PC-9 (cell line): ENCODE measurements at regions not wholly inside any gene's neighbourhood (a gene's known extent, or its start where the extent isn't known, plus 50 kb on each side); places are given as distances from the start of the nearest gene placed in this dataset.
A peak's percentile ranks its signal among the peaks of the same experiment; 100 is the strongest.

ENCODE experiments used
- BruUV-seq: library from RNA; stranded (reverse); fragments of 400-500 nt; replicated peaks from 2 replicates; lab custom pipeline; 2021; lab: Mats Ljungman, UMichigan
- CTCF ChIA-PET: fragments of 300-600 bp; sonication (Branson Sonifier 250); formaldehyde crosslinking; loops from one replicate; lab custom pipeline; 2022; ENCODE audit warnings: antibody characterized with exemption; lab: Charles Lee
- POLR2A ChIA-PET: fragments of 300-600 bp; sonication (Branson Sonifier 250); formaldehyde crosslinking; loops from one replicate; lab custom pipeline; 2022; ENCODE audit warnings: antibody characterized with exemption; ENCODE audit not compliant: unreplicated experiment; lab: Charles Lee
- DNase-seq, 2 experiments: peaks; one replicate each; pipeline versions ENCODE4 v3.0.0 to v3.0.0-alpha.2; 2015 to 2022; ENCODE audit warnings: mixed read lengths in 1 of 2
- H2AFZ ChIP-seq: fragments of 200-600 bp; sonication (generic); 2 replicates; pipeline ENCODE4 v1.8.1; 2017; ENCODE audit warnings: antibody characterized with exemption
- H3F3A ChIP-seq: fragments of 200-600 bp; sonication (generic); 2 replicates; pipeline ENCODE4 v1.8.1; 2017; ENCODE audit warnings: antibody characterized with exemption, mild to moderate bottlenecking, low read depth; ENCODE audit not compliant: insufficient read depth
- H3K27ac ChIP-seq: fragments of 200-600 bp; sonication (generic); 2 replicates; pipeline ENCODE4 v1.6.1; 2016; ENCODE audit warnings: mixed run types
- H3K27me3 ChIP-seq: fragments of 200-600 bp; sonication (generic); 2 replicates; pipeline ENCODE4 v1.6.1; 2016; ENCODE audit warnings: low read depth, mixed run types; ENCODE audit not compliant: insufficient read depth
- H3K36me3 ChIP-seq: fragments of 200-600 bp; sonication (generic); 2 replicates; pipeline ENCODE4 v1.6.1; 2016; ENCODE audit warnings: low read depth, mixed run types
- H3K4me1 ChIP-seq: fragments of 200-600 bp; sonication (generic); replicated peaks from 2 replicates; pipeline ENCODE4 v1.6.1; 2016; ENCODE audit warnings: mixed run types; ENCODE audit not compliant: insufficient read depth
- H3K4me2 ChIP-seq: fragments of 200-600 bp; sonication (generic); 2 replicates; pipeline ENCODE4 v1.6.1; 2017; ENCODE audit warnings: mixed run types
- H3K4me3 ChIP-seq: fragments of 200-600 bp; sonication (generic); 2 replicates; pipeline ENCODE4 v1.6.1; 2016; ENCODE audit warnings: mixed run types
- H3K79me2 ChIP-seq: fragments of 200-600 bp; sonication (generic); 2 replicates; pipeline ENCODE4 v1.6.1; 2017; ENCODE audit warnings: low read depth, mixed run types
- H3K9me2 ChIP-seq: fragments of 200-600 bp; sonication (generic); 2 replicates; pipeline ENCODE4 v1.8.1; 2017; ENCODE audit warnings: mild to moderate bottlenecking; ENCODE audit not compliant: insufficient read depth
- H3K9me3 ChIP-seq: fragments of 200-600 bp; sonication (generic); 2 replicates; pipeline ENCODE4 v1.8.1; 2016; ENCODE audit warnings: low read depth; ENCODE audit not compliant: insufficient read depth
- H4K20me1 ChIP-seq: fragments of 200-600 bp; sonication (generic); 2 replicates; pipeline ENCODE4 v1.8.1; 2017; ENCODE audit not compliant: insufficient read depth
- CTCF ChIP-seq: fragments of 200-600 bp; sonication (generic); conservative IDR thresholded peaks from 2 replicates; pipeline ENCODE4 v1.6.1; 2017; ENCODE audit warnings: mixed run types, antibody characterized with exemption, mild to moderate bottlenecking, moderate library complexity
- EZH2 ChIP-seq: fragments of 200-600 bp; sonication (generic); IDR thresholded peaks from 2 replicates; pipeline ENCODE4 v1.8.0; 2017; ENCODE audit warnings: antibody characterized with exemption, low read depth
- intact Hi-C: fragments of 100-400 bp; cut with micrococcal nuclease; formaldehyde crosslinking; loops from one replicate; pipeline ENCODE4 v1.10.0; 2022; ENCODE audit not compliant: unreplicated experiment

- Histone ChIP-seq H2AFZ (no peak overlapping the region), H3K4me2 (no peak overlapping the region), H3K9me2 (no peaks in the 10 kb centered on the region), H3K9me3 (no peaks in the 10 kb centered on the region; the same call in 1 of the 2 replicates), H3K27ac (no peak overlapping the region), H3K36me3 (no peaks in the 10 kb centered on the region), H3K4me3 (no peak overlapping the region), H3K27me3 (no peaks in the 10 kb centered on the region), H3K4me1 (no peaks in the 10 kb centered on the region), H3K79me2 (no peaks in the 10 kb centered on the region), H4K20me1 (no peaks in the 10 kb centered on the region), H3F3A (no peaks in the 10 kb centered on the region)
- TF ChIP-seq EZH2: no peak
- TF ChIP-seq CTCF: no peak
- intact Hi-C loops: no loop called here
- POLR2A ChIA-PET: no interaction called here
- no peak for DNase-seq
- no TSS peak for BruUV-seq
- CTCF ChIA-PET: no interaction called here
Measured at GRCh38 chr16:25416002-25416401, 158.4 kb upstream of the ZKSCAN2 start.

- H3K4me2 ChIP-seq: no peak overlapping the region
- no peak overlapping the region for H3K4me3 ChIP-seq
- CTCF ChIA-PET: no interaction called here
- no peaks in the 10 kb centered on the region for H4K20me1 ChIP-seq
- no peaks in the 10 kb centered on the region for H3F3A ChIP-seq
- no peak for TF ChIP-seq EZH2
- TF ChIP-seq CTCF: no peak
- H3K27me3 ChIP-seq: peaks cover 11% of the 10 kb centered on the region; the same call in 1 of the 2 replicates
- H3K9me2 ChIP-seq: no peaks in the 10 kb centered on the region
- H3K27ac ChIP-seq: no peak overlapping the region
- no peaks in the 10 kb centered on the region; the same call in 1 of the 2 replicates for H3K9me3 ChIP-seq
- no TSS peak for BruUV-seq
- POLR2A ChIA-PET: no interaction called here
- H3K4me1 ChIP-seq: no peaks in the 10 kb centered on the region
- peak in 1 of 2 experiments; percentile 62 for DNase-seq
- H2AFZ ChIP-seq: no peak overlapping the region
- no peaks in the 10 kb centered on the region for H3K36me3 ChIP-seq
- H3K79me2 ChIP-seq: no peaks in the 10 kb centered on the region
- intact Hi-C loops: no loop called here
Measured at GRCh38 chr16:25413975-25414374, 156.3 kb upstream of the ZKSCAN2 start.

GRCh38 chr16:25413133-25413532 is 155.5 kb upstream of the ZKSCAN2 start:
- H3K4me2 ChIP-seq: no peak overlapping the region
- H3K9me3 ChIP-seq: no peaks in the 10 kb centered on the region; the same call in 1 of the 2 replicates
- no peaks in the 10 kb centered on the region for H3K79me2 ChIP-seq
- H3K4me1 ChIP-seq: no peaks in the 10 kb centered on the region
- no peak overlapping the region for H2AFZ ChIP-seq
- TF ChIP-seq CTCF: no peak
- TF ChIP-seq EZH2: no peak
- ChIA-PET CTCF (no interaction called here), POLR2A (no interaction called here)
- no peaks in the 10 kb centered on the region for H4K20me1 ChIP-seq
- H3K36me3 ChIP-seq: no peaks in the 10 kb centered on the region
- no peaks in the 10 kb centered on the region for H3K9me2 ChIP-seq
- BruUV-seq: no TSS peak
- peaks cover 17% of the 10 kb centered on the region; the same call in 1 of the 2 replicates for H3K27me3 ChIP-seq
- no peak overlapping the region for H3K27ac ChIP-seq
- DNase-seq: no peak
- H3K4me3 ChIP-seq: no peak overlapping the region
- no peaks in the 10 kb centered on the region for H3F3A ChIP-seq
- intact Hi-C loops: no loop called here
